ENCODE measurements at regions not wholly inside any gene's neighbourhood (a gene's known extent, or its start where the extent isn't known, plus 50 kb on each side); places are given as distances from the start of the nearest gene placed in this dataset.

GRCh38 chr3:174346571-174346970 lies 512.6 kb upstream of the NAALADL2 start:
- Mint-ChIP-seq H3K27ac (no peak overlapping the region), H3K9me3 (peaks cover 2 to 11% (median 10%) of the 10 kb centered on the region in 7 donors), H3K27me3 (ENCODE audit: low read depth in 3 of 3) (peaks cover 0 to 2% (median 0%) of the 10 kb centered on the region in 3 donors), H3K36me3 (no peaks in the 10 kb centered on the region), H3K4me1 (no peaks in the 10 kb centered on the region), H3K4me3 (no peak overlapping the region)
- no peak for TF ChIP-seq CTCF (IDR thresholded peaks at IDR 0.05)
- Histone ChIP-seq H3K27me3 (ENCODE audit: control insufficient read depth in 2 of 2, insufficient read depth in 2 of 2, low read length in 2 of 2) (no peaks in the 10 kb centered on the region), H3K9me3 (replicated peaks in 1 of 2; ENCODE audit: control insufficient read depth in 1 of 2, insufficient read depth in 1 of 2, low read length in 2 of 2) (peaks cover 4 to 5% of the 10 kb centered on the region in 2 donors), H2AFZ (ENCODE audit: insufficient read depth, low read depth, low read length, poor library complexity, severe bottlenecking) (no peak overlapping the region), H3K36me3 (replicated peaks in 1 of 2; ENCODE audit: control insufficient read depth in 1 of 2, insufficient read depth in 2 of 2, low read length in 2 of 2) (no peaks in the 10 kb centered on the region), H3K79me2 (ENCODE audit: insufficient read depth, low read length) (no peaks in the 10 kb centered on the region), H3K27ac (ENCODE audit: low read depth in 1 of 2, low read length in 2 of 2) (no peak overlapping the region), H3K4me2 (replicated peaks; ENCODE audit: extremely low read depth, low read length, poor library complexity, severe bottlenecking) (no peak overlapping the region), H3K4me1 (ENCODE audit: control insufficient read depth in 1 of 2, insufficient read depth in 2 of 2, low read length in 2 of 2) (no peaks in the 10 kb centered on the region), H4K20me1 (ENCODE audit: insufficient read depth, low read length) (no peaks in the 10 kb centered on the region), H3K4me3 (replicated peaks in 1 of 3; ENCODE audit: low read depth in 2 of 3, low read length in 3 of 3) (no peak overlapping the region), H3K9ac (ENCODE audit: insufficient read depth, low read length, poor library complexity, severe bottlenecking) (no peak overlapping the region)
- intact Hi-C loops (cut with micrococcal nuclease), result no loop called here
- 75% methylated on average over 1 of the region's 1 CpG for WGBS (ENCODE audit: insufficient coverage)
- no peak for DNase-seq

- TF ChIP-seq CTCF (IDR thresholded peaks at IDR 0.05), result no peak
- Histone ChIP-seq H3K4me3 (replicated peaks in 1 of 3; ENCODE audit: low read depth in 2 of 3, low read length in 3 of 3) (no peak overlapping the region), H3K36me3 (replicated peaks in 1 of 2; ENCODE audit: control insufficient read depth in 1 of 2, insufficient read depth in 2 of 2, low read length in 2 of 2) (no peaks in the 10 kb centered on the region), H3K27me3 (ENCODE audit: control insufficient read depth in 2 of 2, insufficient read depth in 2 of 2, low read length in 2 of 2) (no peaks in the 10 kb centered on the region), H3K4me1 (ENCODE audit: control insufficient read depth in 1 of 2, insufficient read depth in 2 of 2, low read length in 2 of 2) (no peaks in the 10 kb centered on the region), H3K9me3 (replicated peaks in 1 of 2; ENCODE audit: control insufficient read depth in 1 of 2, insufficient read depth in 1 of 2, low read length in 2 of 2) (peaks cover 4 to 5% of the 10 kb centered on the region in 2 donors), H3K9ac (ENCODE audit: insufficient read depth, low read length, poor library complexity, severe bottlenecking) (no peak overlapping the region), H3K79me2 (ENCODE audit: insufficient read depth, low read length) (no peaks in the 10 kb centered on the region), H3K27ac (ENCODE audit: low read depth in 1 of 2, low read length in 2 of 2) (no peak overlapping the region), H4K20me1 (ENCODE audit: insufficient read depth, low read length) (no peaks in the 10 kb centered on the region), H2AFZ (ENCODE audit: insufficient read depth, low read depth, low read length, poor library complexity, severe bottlenecking) (no peak overlapping the region), H3K4me2 (replicated peaks; ENCODE audit: extremely low read depth, low read length, poor library complexity, severe bottlenecking) (no peak overlapping the region)
- Mint-ChIP-seq H3K4me3 (no peak overlapping the region), H3K9me3 (peaks cover 2 to 19% (median 11%) of the 10 kb centered on the region in 7 donors), H3K27ac (peak overlapping the region in 1 of 7 donors; percentile 69), H3K36me3 (no peaks in the 10 kb centered on the region), H3K4me1 (no peaks in the 10 kb centered on the region), H3K27me3 (ENCODE audit: low read depth in 3 of 3) (peaks cover 0 to 2% (median 1%) of the 10 kb centered on the region in 3 donors)
- no CpG with 5 or more reads among the region's 2 CpGs for WGBS (ENCODE audit: insufficient coverage)
- no peak for DNase-seq
- intact Hi-C loops (cut with micrococcal nuclease), result no loop called here
Measured at GRCh38 chr3:174347474-174348138, 511.5 kb upstream of the NAALADL2 start.
